ENCODE measurements at regions not wholly inside any gene's neighbourhood (a gene's known extent, or its start where the extent isn't known, plus 50 kb on each side); places are given as distances from the start of the nearest gene placed in this dataset.

- H2BK20ac ChIP-seq (ENCODE audit: low read depth, low read length), result peak overlapping the region; percentile 80
- dilution Hi-C loops (cut with HindIII; ENCODE audit: low sequenced_read_pairs, unreplicated experiment) (no loop called here), in situ Hi-C loops (cut with MboI; ENCODE audit: low sequenced_read_pairs) (no loop called here), intact Hi-C loops (cut with micrococcal nuclease) (no loop called here)
- no peak overlapping the region for H3K14ac ChIP-seq (replicated peaks; ENCODE audit: low read depth, low read length)
- peak overlapping the region; percentile 86; the same call in 1 of the 3 replicates for H2BK15ac ChIP-seq (ENCODE audit: low read depth, low read length)
- CTCF ChIA-PET, result no interaction called here
- peaks cover 0 to 20% of the 10 kb centered on the region in 2 experiments; a peak in 2 of 4 replicates for H3K79me1 ChIP-seq (ENCODE audit: low read depth in 1 of 2, low read length in 2 of 2)
- no peak overlapping the region for H3K18ac ChIP-seq (ENCODE audit: low read depth, low read length)
- H2BK120ac ChIP-seq (ENCODE audit: low read depth, low read length), result peak overlapping the region; percentile 90
- DNase-seq, result no peak
- peak overlapping the region; percentile 34 for H2AK9ac ChIP-seq (replicated peaks; ENCODE audit: low read depth, low read length, poor library complexity)
- H2AK5ac ChIP-seq (ENCODE audit: low read depth, low read length), result peak overlapping the region; percentile 81
- POLR2A ChIA-PET (ENCODE audit: unreplicated experiment), result no interaction called here
- no peak overlapping the region for H3K23ac ChIP-seq (ENCODE audit: low read depth, low read length)
- H4K20me1 ChIP-seq (ENCODE audit: insufficient read depth, low read length), result no peaks in the 10 kb centered on the region
- H3K9me3 ChIP-seq (ENCODE audit: control insufficient read depth, insufficient read depth, low read length), result peaks cover 3% of the 10 kb centered on the region
- H3K4me3 ChIP-seq (ENCODE audit: insufficient read depth, low read depth, low read length), result no peak overlapping the region
- H3K9ac ChIP-seq (ENCODE audit: low read depth, low read length), result no peak overlapping the region
- no peak overlapping the region for H3K56ac ChIP-seq (ENCODE audit: extremely low read depth, insufficient read depth, low read length)
- 98% methylated on average over 5 of the region's 12 CpGs; no CpG with 5 or more reads in 1 of the 2 experiments for WGBS, 2 experiments (ENCODE audit: extremely low coverage in 2 of 2, insufficient read length in 1 of 2)
- H3K4me2 ChIP-seq (ENCODE audit: low read depth, low read length), result no peak overlapping the region
- peak overlapping the region in 1 of 2 experiments; percentile 5; a peak in 1 of 4 replicates for H4K8ac ChIP-seq (ENCODE audit: low read depth in 2 of 2, low read length in 2 of 2)
- no peaks in the 10 kb centered on the region for H3K27me3 ChIP-seq (ENCODE audit: control insufficient read depth, insufficient read depth, low read length)
- H2BK5ac ChIP-seq (ENCODE audit: low read depth, low read length, poor library complexity, severe bottlenecking), result no peak overlapping the region
- H3K9me1 ChIP-seq (ENCODE audit: insufficient read depth, low read length), result peaks cover 23% of the 10 kb centered on the region
- BruUV-seq (replicated peaks), result no TSS peak
- no peak overlapping the region for H4K5ac ChIP-seq (ENCODE audit: low read depth, low read length)
- H4K91ac ChIP-seq (ENCODE audit: insufficient read depth, low read depth, low read length), result peak overlapping the region; percentile 83
- H2AFZ ChIP-seq (replicated peaks; ENCODE audit: low read length, poor library complexity), result peak overlapping the region; percentile 9
- TF ChIP-seq USF2 (IDR thresholded peaks at IDR 0.05; ENCODE audit: low read depth, low read length) (no peak), NFE2L2 (IDR thresholded peaks at IDR 0.05; ENCODE audit: low read depth, low read length) (no peak), RAD21 (IDR thresholded peaks at IDR 0.05; ENCODE audit: low read length) (no peak), SMC3 (IDR thresholded peaks at IDR 0.05; ENCODE audit: low read depth, low read length) (no peak), POLR2A (IDR thresholded peaks at IDR 0.05; ENCODE audit: low read depth, low read length) (no peak), ELK1 (IDR thresholded peaks at IDR 0.05; ENCODE audit: borderline replicate concordance, low read depth, low read length) (no peak), CHD1 (IDR thresholded peaks at IDR 0.05; ENCODE audit: low read depth, low read length) (no peak), RCOR1 (IDR thresholded peaks at IDR 0.05; ENCODE audit: insufficient replicate concordance, low read length) (no peak), MXI1 (IDR thresholded peaks at IDR 0.05; ENCODE audit: borderline replicate concordance, low read depth, low read length) (no peak), FOS (IDR thresholded peaks at IDR 0.05; ENCODE audit: low read depth, low read length) (no peak), CEBPB (IDR thresholded peaks at IDR 0.05; ENCODE audit: low read depth, low read length) (no peak), MAZ (IDR thresholded peaks at IDR 0.05; ENCODE audit: borderline replicate concordance, low read depth, low read length) (no peak), MAFK (IDR thresholded peaks at IDR 0.05; ENCODE audit: low read depth, low read length) (no peak)
- TF ChIP-seq, protein P1, sequence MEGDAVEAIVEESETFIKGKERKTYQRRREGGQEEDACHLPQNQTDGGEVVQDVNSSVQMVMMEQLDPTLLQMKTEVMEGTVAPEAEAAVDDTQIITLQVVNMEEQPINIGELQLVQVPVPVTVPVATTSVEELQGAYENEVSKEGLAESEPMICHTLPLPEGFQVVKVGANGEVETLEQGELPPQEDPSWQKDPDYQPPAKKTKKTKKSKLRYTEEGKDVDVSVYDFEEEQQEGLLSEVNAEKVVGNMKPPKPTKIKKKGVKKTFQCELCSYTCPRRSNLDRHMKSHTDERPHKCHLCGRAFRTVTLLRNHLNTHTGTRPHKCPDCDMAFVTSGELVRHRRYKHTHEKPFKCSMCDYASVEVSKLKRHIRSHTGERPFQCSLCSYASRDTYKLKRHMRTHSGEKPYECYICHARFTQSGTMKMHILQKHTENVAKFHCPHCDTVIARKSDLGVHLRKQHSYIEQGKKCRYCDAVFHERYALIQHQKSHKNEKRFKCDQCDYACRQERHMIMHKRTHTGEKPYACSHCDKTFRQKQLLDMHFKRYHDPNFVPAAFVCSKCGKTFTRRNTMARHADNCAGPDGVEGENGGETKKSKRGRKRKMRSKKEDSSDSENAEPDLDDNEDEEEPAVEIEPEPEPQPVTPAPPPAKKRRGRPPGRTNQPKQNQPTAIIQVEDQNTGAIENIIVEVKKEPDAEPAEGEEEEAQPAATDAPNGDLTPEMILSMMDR (conservative IDR thresholded peaks at IDR 0.05; ENCODE audit: low read depth, low read length), result no peak
- no peak for ATAC-seq (ENCODE audit: low read depth)
- H3K27ac ChIP-seq (ENCODE audit: insufficient read depth, low read length), result no peak overlapping the region
- H3K4ac ChIP-seq (ENCODE audit: low read depth, low read length), result peak overlapping the region; percentile 35
- H3K4me1 ChIP-seq (ENCODE audit: control insufficient read depth, insufficient read depth, low read length), result peaks cover 14% of the 10 kb centered on the region
- no peaks in the 10 kb centered on the region for H3K36me3 ChIP-seq (ENCODE audit: control insufficient read depth, insufficient read depth, low read length)
These were observed 57.7 kb upstream of the LINC01488 start for GRCh38 chr11:69423611-69424385.

All from IMR-90 (cell line).